Keratinocyte (primary cell): ENCODE measurements at regions not wholly inside any gene's neighbourhood (a gene's known extent, or its start where the extent isn't known, plus 50 kb on each side); places are given as distances from the start of the nearest gene placed in this dataset.

Source experiments
- DNase-seq: peaks from one replicate; pipeline ENCODE4 v3.0.0-alpha.2; 2011; ENCODE audit warnings: low read depth, missing footprints, low spot score
- FAIRE-seq: peaks from 2 replicates; lab custom pipeline; 2011; peaks lifted over from hg19 to GRCh38; lab: Jason Lieb, UNC
- H2AFZ ChIP-seq: 2 replicates; pipeline ENCODE4 v1.6.0; 2012; ENCODE audit warnings: low read length, control low read depth, inconsistent platforms; ENCODE audit not compliant: control insufficient read depth
- H3K27ac ChIP-seq: 2 replicates; pipeline ENCODE4 v1.5.1; 2011; ENCODE audit warnings: low read length; ENCODE audit not compliant: control insufficient read depth, insufficient read depth
- H3K27me3 ChIP-seq: 3 replicates; pipeline ENCODE4 v1.6.0; 2011; ENCODE audit warnings: low read length; ENCODE audit not compliant: control insufficient read depth, insufficient read depth; ENCODE audit errors: extremely low read depth
- H3K36me3 ChIP-seq, 2 experiments: 2 replicates in 1 of 2; 3 replicates in 1 of 2; pipeline ENCODE4 v1.5.1; 2011; ENCODE audit warnings: low read length in 2 of 2, mild to moderate bottlenecking in 1 of 2; ENCODE audit not compliant: control insufficient read depth in 2 of 2, insufficient read depth in 2 of 2; ENCODE audit errors: extremely low read depth in 1 of 2
- H3K4me1 ChIP-seq: 3 replicates; pipeline ENCODE4 v1.5.1; 2011; ENCODE audit warnings: low read length; ENCODE audit not compliant: control insufficient read depth, insufficient read depth; ENCODE audit errors: extremely low read depth
- H3K4me2 ChIP-seq: 3 replicates; pipeline ENCODE4 v1.6.0; 2011; ENCODE audit warnings: low read depth, low read length; ENCODE audit not compliant: control insufficient read depth, insufficient read depth; ENCODE audit errors: extremely low read depth
- H3K4me3 ChIP-seq, 3 experiments: fragments of 200-600 bp in 1 of 3; sonication (generic) in 1 of 3; 2 replicates in 2 of 3; 3 replicates in 1 of 3; pipeline ENCODE4 v1.5.1; 2011 to 2016; ENCODE audit warnings: low read length in 3 of 3, mild to moderate bottlenecking in 3 of 3, control low read depth in 2 of 3, inconsistent platforms in 1 of 3, low read depth in 1 of 3, mixed read lengths in 1 of 3, mixed run types in 1 of 3, moderate library complexity in 1 of 3; ENCODE audit not compliant: control insufficient read depth in 2 of 3, insufficient read depth in 2 of 3; ENCODE audit errors: extremely low read depth in 1 of 3
- H3K79me2 ChIP-seq: 2 replicates; pipeline ENCODE4 v1.6.0; 2012; ENCODE audit warnings: low read length; ENCODE audit not compliant: control insufficient read depth, insufficient read depth
- H3K9ac ChIP-seq: 3 replicates; pipeline ENCODE4 v1.6.0; 2011; ENCODE audit warnings: low read length; ENCODE audit not compliant: control insufficient read depth, insufficient read depth; ENCODE audit errors: extremely low read depth
- H3K9me1 ChIP-seq: 3 replicates; pipeline ENCODE4 v1.6.0; 2011; ENCODE audit warnings: low read length; ENCODE audit not compliant: control insufficient read depth, insufficient read depth; ENCODE audit errors: extremely low read depth
- H3K9me3 ChIP-seq: 2 replicates; pipeline ENCODE4 v1.5.1; 2012; ENCODE audit warnings: low read depth, low read length; ENCODE audit not compliant: control insufficient read depth
- H4K20me1 ChIP-seq: 3 replicates; pipeline ENCODE4 v1.6.0; 2011; ENCODE audit warnings: low read length; ENCODE audit not compliant: control insufficient read depth, insufficient read depth; ENCODE audit errors: extremely low read depth
- EZH2 ChIP-seq: IDR thresholded peaks from one replicate; pipeline ENCODE4 v1.6.1; 2012; ENCODE audit warnings: inconsistent platforms, mild to moderate bottlenecking, low read length, moderate library complexity
- dilution Hi-C: fragments of 300-500 bp; cut with MboI; formaldehyde crosslinking; loops from one replicate; pipeline ENCODE4 v1.7.0; 2020; ENCODE audit warnings: low sequenced_read_pairs; ENCODE audit not compliant: extremely low pct_ligation_motif_present
- TF ChIP-seq, protein P1 (sequence below), 3 experiments: IDR thresholded peaks in 1 of 3; conservative IDR thresholded peaks in 1 of 3; optimal IDR thresholded peaks in 1 of 3; 2 replicates in 2 of 3; 3 replicates in 1 of 3; pipeline versions ENCODE3 to v1.5.1; 2011; ENCODE audit warnings: low read length in 3 of 3, mild to moderate bottlenecking in 3 of 3, moderate library complexity in 2 of 3, control low read depth in 1 of 3, inconsistent platforms in 1 of 3; ENCODE audit not compliant: insufficient read depth in 2 of 3; ENCODE audit errors: extremely low read depth in 1 of 3

DNA sequence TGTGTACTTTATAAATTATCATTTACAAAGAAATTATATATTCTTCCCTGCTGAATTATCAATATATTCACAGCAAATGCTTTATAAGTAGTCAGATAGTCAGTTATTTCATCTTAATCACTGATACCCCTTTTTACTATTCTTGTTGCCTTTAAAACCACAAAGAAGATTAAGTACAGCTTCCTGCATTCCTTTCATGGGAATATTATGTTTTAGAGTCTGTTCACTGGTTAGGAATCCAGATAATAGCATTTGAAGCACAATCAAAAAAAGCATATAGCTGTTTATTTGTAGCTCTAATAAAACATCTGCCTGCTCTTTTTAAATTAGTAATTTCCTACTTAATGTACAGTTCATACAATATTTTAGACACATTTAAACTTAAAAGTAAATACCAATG lies 508.9 kb downstream of the FBXO15 start:
- Histone ChIP-seq H3K4me2 (peak overlapping the region; percentile 6), H3K9me3 (no peaks in the 10 kb centered on the region), H4K20me1 (no peaks in the 10 kb centered on the region), H3K27ac (peak overlapping the region; percentile 17), H3K27me3 (no peaks in the 10 kb centered on the region), H3K79me2 (no peaks in the 10 kb centered on the region), H3K9ac (no peak overlapping the region), H3K4me1 (peaks cover 36% of the 10 kb centered on the region), H3K9me1 (no peaks in the 10 kb centered on the region), H3K4me3 (no peak overlapping the region), H2AFZ (no peak overlapping the region), H3K36me3 (no peaks in the 10 kb centered on the region)
- DNase-seq (no peak), FAIRE-seq (peak; percentile 39)
- TF ChIP-seq, protein P1, sequence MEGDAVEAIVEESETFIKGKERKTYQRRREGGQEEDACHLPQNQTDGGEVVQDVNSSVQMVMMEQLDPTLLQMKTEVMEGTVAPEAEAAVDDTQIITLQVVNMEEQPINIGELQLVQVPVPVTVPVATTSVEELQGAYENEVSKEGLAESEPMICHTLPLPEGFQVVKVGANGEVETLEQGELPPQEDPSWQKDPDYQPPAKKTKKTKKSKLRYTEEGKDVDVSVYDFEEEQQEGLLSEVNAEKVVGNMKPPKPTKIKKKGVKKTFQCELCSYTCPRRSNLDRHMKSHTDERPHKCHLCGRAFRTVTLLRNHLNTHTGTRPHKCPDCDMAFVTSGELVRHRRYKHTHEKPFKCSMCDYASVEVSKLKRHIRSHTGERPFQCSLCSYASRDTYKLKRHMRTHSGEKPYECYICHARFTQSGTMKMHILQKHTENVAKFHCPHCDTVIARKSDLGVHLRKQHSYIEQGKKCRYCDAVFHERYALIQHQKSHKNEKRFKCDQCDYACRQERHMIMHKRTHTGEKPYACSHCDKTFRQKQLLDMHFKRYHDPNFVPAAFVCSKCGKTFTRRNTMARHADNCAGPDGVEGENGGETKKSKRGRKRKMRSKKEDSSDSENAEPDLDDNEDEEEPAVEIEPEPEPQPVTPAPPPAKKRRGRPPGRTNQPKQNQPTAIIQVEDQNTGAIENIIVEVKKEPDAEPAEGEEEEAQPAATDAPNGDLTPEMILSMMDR (optimal IDR thresholded peaks at IDR 0.05 in 1 of 3, IDR thresholded peaks at IDR 0.05 in 1 of 3, conservative IDR thresholded peaks at IDR 0.05 in 1 of 3; ENCODE audit: extremely low read depth in 1 of 3, insufficient read depth in 2 of 3, low read length in 3 of 3), result no peak
- no peak for TF ChIP-seq EZH2
- dilution Hi-C loops, result no loop called here

DNA sequence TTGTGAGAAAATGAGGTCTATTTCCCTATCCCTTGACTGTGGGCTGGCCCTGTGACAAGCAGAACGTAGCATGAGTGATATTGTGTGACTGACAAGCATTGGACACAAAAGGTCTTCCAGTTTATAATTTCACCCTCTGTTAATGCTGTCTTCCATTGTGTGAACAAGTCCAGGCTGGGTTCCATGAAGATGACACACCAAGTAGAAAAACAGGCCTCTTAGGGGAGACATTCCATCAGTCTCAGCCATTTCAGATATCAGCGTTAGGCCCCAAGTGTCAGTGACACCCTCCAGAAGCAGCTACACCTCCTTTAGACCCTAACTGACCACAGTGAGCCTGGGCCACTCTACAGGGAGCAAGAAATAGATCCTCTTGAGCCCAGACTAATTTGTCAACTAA lies 511.3 kb downstream of the FBXO15 start:
- H3K9me3 ChIP-seq, result no peaks in the 10 kb centered on the region
- no peaks in the 10 kb centered on the region for H3K27me3 ChIP-seq
- no peaks in the 10 kb centered on the region for H3K9me1 ChIP-seq
- H3K4me3 ChIP-seq, result no peak overlapping the region
- peak overlapping the region; percentile 19 for H3K27ac ChIP-seq
- dilution Hi-C loops, result no loop called here
- no peaks in the 10 kb centered on the region for H4K20me1 ChIP-seq
- TF ChIP-seq, protein P1 (optimal IDR thresholded peaks at IDR 0.05 in 1 of 3, IDR thresholded peaks at IDR 0.05 in 1 of 3, conservative IDR thresholded peaks at IDR 0.05 in 1 of 3; ENCODE audit: extremely low read depth in 1 of 3, insufficient read depth in 2 of 3, low read length in 3 of 3), result peak in 1 of 3 experiments; percentile 1
- TF ChIP-seq EZH2, result no peak
- no peak overlapping the region for H3K9ac ChIP-seq
- DNase-seq (no peak), FAIRE-seq (peak; percentile 90)
- H2AFZ ChIP-seq, result peak overlapping the region; percentile 79
- no peak overlapping the region for H3K4me2 ChIP-seq
- no peaks in the 10 kb centered on the region for H3K36me3 ChIP-seq
- peaks cover 36% of the 10 kb centered on the region for H3K4me1 ChIP-seq
- no peaks in the 10 kb centered on the region for H3K79me2 ChIP-seq
